ENCODE measurements at regions not wholly inside any gene's neighbourhood (a gene's known extent, or its start where the extent isn't known, plus 50 kb on each side); places are given as distances from the start of the nearest gene placed in this dataset.

GRCh38 chr9:107118863-107119624, 164.0 kb upstream of the RAD23B start:
- no peak for DNase-seq (ENCODE audit: low read depth)

- no peak for DNase-seq (ENCODE audit: low read depth)
Observed at GRCh38 chr9:107119735-107120134, 163.3 kb upstream of the RAD23B start.

GRCh38 chr9:107123389-107123788, 159.7 kb upstream of the RAD23B start:
- no peak for DNase-seq (ENCODE audit: low read depth)

GRCh38 chr9:107127608-107128007, 155.5 kb upstream of the RAD23B start:
- no peak for DNase-seq (ENCODE audit: low read depth)

GRCh38 chr9:107131108-107131799, 151.8 kb upstream of the RAD23B start:
- no peak for DNase-seq (ENCODE audit: low read depth)

- DNase-seq (ENCODE audit: low read depth): no peak
Observed at GRCh38 chr9:107136296-107136695, 146.8 kb upstream of the RAD23B start.

- DNase-seq (ENCODE audit: low read depth): peak; percentile 20
Observed at GRCh38 chr9:107137495-107138202, 145.4 kb upstream of the RAD23B start.

GRCh38 chr9:107138261-107138992, 144.7 kb upstream of the RAD23B start:
- DNase-seq (ENCODE audit: low read depth): no peak

GRCh38 chr9:107141967-107142366, 141.1 kb upstream of the RAD23B start:
- DNase-seq (ENCODE audit: low read depth): no peak

- no peak for DNase-seq (ENCODE audit: low read depth)
Observed at GRCh38 chr9:107142430-107142829, 140.6 kb upstream of the RAD23B start.

- DNase-seq (ENCODE audit: low read depth): peak; percentile 27
Observed at GRCh38 chr9:107142896-107143603, 140.0 kb upstream of the RAD23B start.

- DNase-seq (ENCODE audit: low read depth): no peak
Observed at GRCh38 chr9:107144475-107144874, 138.6 kb upstream of the RAD23B start.

GRCh38 chr9:107147134-107147533, 135.9 kb upstream of the RAD23B start:
- DNase-seq (ENCODE audit: low read depth): no peak

- no peak for DNase-seq (ENCODE audit: low read depth)
Observed at GRCh38 chr9:107148216-107148615, 134.9 kb upstream of the RAD23B start.

GRCh38 chr9:107149756-107150155, 133.3 kb upstream of the RAD23B start:
- DNase-seq (ENCODE audit: low read depth): no peak

- DNase-seq (ENCODE audit: low read depth): peak; percentile 8
Observed at GRCh38 chr9:107153336-107153735, 129.7 kb upstream of the RAD23B start.

GRCh38 chr9:107154291-107154690, 128.8 kb upstream of the RAD23B start:
- no peak for DNase-seq (ENCODE audit: low read depth)

GRCh38 chr9:107154766-107155165, 128.3 kb upstream of the RAD23B start:
- no peak for DNase-seq (ENCODE audit: low read depth)

- no peak for DNase-seq (ENCODE audit: low read depth)
Observed at GRCh38 chr9:107155244-107155817, 127.7 kb upstream of the RAD23B start.

- no peak for DNase-seq (ENCODE audit: low read depth)
Observed at GRCh38 chr9:107158321-107158720, 124.8 kb upstream of the RAD23B start.

GRCh38 chr9:107161338-107161737, 121.7 kb upstream of the RAD23B start:
- DNase-seq (ENCODE audit: low read depth): no peak
